PFSK-1 (cell line): ENCODE measurements at regions not wholly inside any gene's neighbourhood (a gene's known extent, or its start where the extent isn't known, plus 50 kb on each side); places are given as distances from the start of the nearest gene placed in this dataset.

Experiments used
- FOXP2 ChIP-seq: optimal IDR thresholded peaks from 2 replicates; pipeline ENCODE3; 2011; ENCODE audit warnings: borderline replicate concordance, control low read depth, inconsistent platforms; ENCODE audit not compliant: insufficient read depth; ENCODE audit errors: extremely low read length, extremely low read depth
- POLR2AphosphoS5 ChIP-seq: IDR thresholded peaks from 2 replicates; pipeline ENCODE4 v1.6.1; 2012; ENCODE audit warnings: low read depth, mild to moderate bottlenecking, control low read depth, low read length, moderate library complexity
- SIN3A ChIP-seq: IDR thresholded peaks from 2 replicates; pipeline ENCODE4 v1.6.1; 2012; ENCODE audit warnings: mild to moderate bottlenecking, low read length, moderate library complexity, borderline replicate concordance; ENCODE audit not compliant: insufficient read depth
- TAF1 ChIP-seq: IDR thresholded peaks from 2 replicates; pipeline ENCODE4 v1.6.1; 2012; ENCODE audit warnings: low read length, control low read depth, borderline replicate concordance; ENCODE audit not compliant: insufficient read depth
- TF ChIP-seq, protein P1 (sequence below), 2 experiments: IDR thresholded peaks; 2 replicates each; pipeline versions ENCODE4 v1.6.1 to v1.8.0; 2011 to 2012; ENCODE audit warnings: low read depth in 2 of 2, low read length in 2 of 2, control low read depth in 1 of 2, inconsistent platforms in 1 of 2, mild to moderate bottlenecking in 1 of 2, moderate library complexity in 1 of 2; ENCODE audit not compliant: insufficient read depth in 1 of 2

DNA sequence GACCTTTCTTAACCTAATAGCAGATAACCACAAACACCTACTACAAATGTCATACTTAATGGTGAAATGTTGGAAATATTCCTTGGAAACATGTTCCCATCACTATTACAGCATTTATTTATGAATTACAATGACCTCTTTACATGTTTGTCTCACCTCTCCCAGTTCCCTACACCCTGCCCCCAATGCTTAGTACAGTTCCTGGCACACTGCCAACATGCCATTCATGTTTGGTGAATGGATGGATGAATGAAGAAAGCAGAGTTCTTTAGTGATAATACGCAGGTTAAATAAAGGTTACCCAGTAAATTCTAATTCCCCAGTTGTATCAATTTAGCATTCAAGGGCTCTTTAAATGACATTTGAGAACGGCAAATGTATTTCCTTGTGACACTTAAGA is 259.9 kb upstream of the ATP11B start:
- no peak for TF ChIP-seq FOXP2
- no peak for TF ChIP-seq TAF1
- TF ChIP-seq POLR2AphosphoS5, result no peak
- no peak for TF ChIP-seq SIN3A
- TF ChIP-seq, protein P1, sequence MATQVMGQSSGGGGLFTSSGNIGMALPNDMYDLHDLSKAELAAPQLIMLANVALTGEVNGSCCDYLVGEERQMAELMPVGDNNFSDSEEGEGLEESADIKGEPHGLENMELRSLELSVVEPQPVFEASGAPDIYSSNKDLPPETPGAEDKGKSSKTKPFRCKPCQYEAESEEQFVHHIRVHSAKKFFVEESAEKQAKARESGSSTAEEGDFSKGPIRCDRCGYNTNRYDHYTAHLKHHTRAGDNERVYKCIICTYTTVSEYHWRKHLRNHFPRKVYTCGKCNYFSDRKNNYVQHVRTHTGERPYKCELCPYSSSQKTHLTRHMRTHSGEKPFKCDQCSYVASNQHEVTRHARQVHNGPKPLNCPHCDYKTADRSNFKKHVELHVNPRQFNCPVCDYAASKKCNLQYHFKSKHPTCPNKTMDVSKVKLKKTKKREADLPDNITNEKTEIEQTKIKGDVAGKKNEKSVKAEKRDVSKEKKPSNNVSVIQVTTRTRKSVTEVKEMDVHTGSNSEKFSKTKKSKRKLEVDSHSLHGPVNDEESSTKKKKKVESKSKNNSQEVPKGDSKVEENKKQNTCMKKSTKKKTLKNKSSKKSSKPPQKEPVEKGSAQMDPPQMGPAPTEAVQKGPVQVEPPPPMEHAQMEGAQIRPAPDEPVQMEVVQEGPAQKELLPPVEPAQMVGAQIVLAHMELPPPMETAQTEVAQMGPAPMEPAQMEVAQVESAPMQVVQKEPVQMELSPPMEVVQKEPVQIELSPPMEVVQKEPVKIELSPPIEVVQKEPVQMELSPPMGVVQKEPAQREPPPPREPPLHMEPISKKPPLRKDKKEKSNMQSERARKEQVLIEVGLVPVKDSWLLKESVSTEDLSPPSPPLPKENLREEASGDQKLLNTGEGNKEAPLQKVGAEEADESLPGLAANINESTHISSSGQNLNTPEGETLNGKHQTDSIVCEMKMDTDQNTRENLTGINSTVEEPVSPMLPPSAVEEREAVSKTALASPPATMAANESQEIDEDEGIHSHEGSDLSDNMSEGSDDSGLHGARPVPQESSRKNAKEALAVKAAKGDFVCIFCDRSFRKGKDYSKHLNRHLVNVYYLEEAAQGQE (IDR thresholded peaks at IDR 0.05; ENCODE audit: insufficient read depth in 1 of 2, low read depth in 2 of 2, low read length in 2 of 2), result no peak

DNA sequence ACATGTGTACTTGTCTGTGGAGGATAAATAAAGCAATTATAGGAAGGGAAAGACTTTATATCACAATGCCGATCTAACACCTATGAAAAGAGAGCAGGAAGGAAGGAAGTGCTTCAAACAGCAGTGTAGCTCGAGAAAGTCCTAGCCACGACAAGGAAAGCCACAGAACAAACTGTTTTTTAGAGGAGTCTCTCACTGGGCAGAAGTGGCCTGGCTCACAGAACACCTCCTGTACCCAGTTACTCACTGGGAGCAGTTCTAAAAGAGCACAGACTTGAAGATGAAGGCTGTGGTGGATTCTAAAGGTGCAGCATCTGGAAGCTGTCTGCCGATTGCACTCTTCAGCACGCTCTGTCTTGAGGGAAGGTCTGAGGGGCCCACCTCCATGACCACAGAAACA is 248.8 kb upstream of the ATP11B start:
- TF ChIP-seq TAF1 (no peak), FOXP2 (no peak), POLR2AphosphoS5 (no peak), SIN3A (no peak)
- TF ChIP-seq, protein P1 (IDR thresholded peaks at IDR 0.05; ENCODE audit: insufficient read depth in 1 of 2, low read depth in 2 of 2, low read length in 2 of 2), result no peak

GRCh38 chr3:182562274-182562673 is 231.0 kb upstream of the ATP11B start:
- no peak for TF ChIP-seq SIN3A
- no peak for TF ChIP-seq POLR2AphosphoS5
- no peak for TF ChIP-seq FOXP2
- TF ChIP-seq TAF1, result no peak
- TF ChIP-seq, protein P1 (IDR thresholded peaks at IDR 0.05; ENCODE audit: insufficient read depth in 1 of 2, low read depth in 2 of 2, low read length in 2 of 2), result no peak

DNA sequence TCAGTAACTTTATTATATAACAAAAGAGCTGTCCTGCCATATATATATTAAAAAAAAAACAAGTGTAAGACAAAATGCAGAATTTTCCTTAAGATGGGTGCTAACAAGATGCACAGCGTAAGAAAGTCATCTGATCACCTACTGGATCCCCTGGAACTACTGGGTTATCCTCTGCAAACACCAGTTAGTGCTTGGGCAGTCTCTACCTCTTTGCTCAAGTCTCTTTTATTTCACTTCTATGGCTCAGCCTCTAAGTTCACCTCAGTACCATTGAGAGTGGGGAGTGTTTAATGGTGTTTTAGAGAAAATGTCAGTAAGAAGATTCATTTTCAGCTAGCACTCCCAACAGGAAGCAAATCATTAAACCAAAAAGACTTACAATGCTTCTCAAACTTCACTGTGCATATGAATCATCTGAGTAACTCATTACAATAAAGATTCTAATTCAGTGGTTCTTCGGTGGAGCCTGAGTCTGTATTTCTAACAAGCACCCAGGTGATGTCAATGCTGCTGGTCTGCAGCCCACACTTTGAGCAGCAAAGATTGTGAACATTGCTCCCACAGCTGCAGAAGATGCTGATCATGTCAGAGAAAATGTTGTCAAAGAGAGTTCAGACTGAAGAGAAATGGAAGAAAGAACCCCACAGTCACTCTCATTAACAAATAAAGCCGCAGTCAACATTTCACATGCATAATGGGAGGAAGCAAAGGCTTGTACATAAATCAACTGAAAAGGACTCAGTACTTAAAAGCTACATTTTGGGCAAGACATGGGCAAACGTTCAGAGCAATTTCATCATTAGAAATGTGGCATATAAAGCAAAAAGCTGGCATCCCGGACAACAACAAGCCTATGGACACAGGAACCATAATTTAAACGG is 227.1 kb upstream of the ATP11B start:
- TF ChIP-seq TAF1 (no peak), POLR2AphosphoS5 (no peak), FOXP2 (no peak), SIN3A (no peak)
- TF ChIP-seq, protein P1 (IDR thresholded peaks at IDR 0.05; ENCODE audit: insufficient read depth in 1 of 2, low read depth in 2 of 2, low read length in 2 of 2), result no peak
